ENCODE measurements at regions not wholly inside any gene's neighbourhood (a gene's known extent, or its start where the extent isn't known, plus 50 kb on each side); places are given as distances from the start of the nearest gene placed in this dataset.

DNA sequence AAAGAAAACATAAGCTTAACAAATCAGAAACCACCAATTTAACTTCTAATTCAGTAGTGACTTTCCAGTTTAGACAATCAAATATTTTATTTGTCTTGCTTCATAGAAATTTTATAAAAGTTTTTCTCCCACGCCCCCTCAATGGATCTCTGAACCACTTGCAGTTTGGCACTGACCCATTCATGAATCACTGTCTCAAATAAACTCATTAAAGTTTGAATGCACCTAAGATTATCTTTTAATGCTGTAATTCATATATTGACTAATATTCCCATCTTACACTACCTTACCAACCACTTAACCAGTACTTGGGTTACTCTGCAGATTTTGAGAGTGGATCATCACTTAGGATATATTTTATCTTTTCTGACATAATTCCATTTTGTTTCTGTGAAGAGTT lies 880.2 kb downstream of the OTOL1 start:
- DNase-seq (ENCODE audit: low read depth, low spot score): no peak
- no peaks in the 10 kb centered on the region for H3K9me3 Mint-ChIP-seq
- H3K27ac Mint-ChIP-seq (ENCODE audit: unreplicated experiment): no peak overlapping the region
- H3K4me1 Mint-ChIP-seq: no peaks in the 10 kb centered on the region
- TF ChIP-seq CTCF (conservative IDR thresholded peaks at IDR 0.05): no peak
- H3K36me3 Mint-ChIP-seq (ENCODE audit: low read depth): no peaks in the 10 kb centered on the region
- no peak overlapping the region for H3K4me3 Mint-ChIP-seq
- H3K27me3 Mint-ChIP-seq (ENCODE audit: low read depth): no peaks in the 10 kb centered on the region

- no peak for TF ChIP-seq CTCF (conservative IDR thresholded peaks at IDR 0.05)
- no peaks in the 10 kb centered on the region for H3K4me1 Mint-ChIP-seq
- no peaks in the 10 kb centered on the region for H3K36me3 Mint-ChIP-seq (ENCODE audit: low read depth)
- no peak overlapping the region for H3K4me3 Mint-ChIP-seq
- no peaks in the 10 kb centered on the region for H3K9me3 Mint-ChIP-seq
- no peak for DNase-seq (ENCODE audit: low read depth, low spot score)
- H3K27me3 Mint-ChIP-seq (ENCODE audit: low read depth): no peaks in the 10 kb centered on the region
- no peak overlapping the region for H3K27ac Mint-ChIP-seq (ENCODE audit: unreplicated experiment)
Observed at GRCh38 chr3:162377608-162378007, 881.0 kb downstream of the OTOL1 start.

DNA sequence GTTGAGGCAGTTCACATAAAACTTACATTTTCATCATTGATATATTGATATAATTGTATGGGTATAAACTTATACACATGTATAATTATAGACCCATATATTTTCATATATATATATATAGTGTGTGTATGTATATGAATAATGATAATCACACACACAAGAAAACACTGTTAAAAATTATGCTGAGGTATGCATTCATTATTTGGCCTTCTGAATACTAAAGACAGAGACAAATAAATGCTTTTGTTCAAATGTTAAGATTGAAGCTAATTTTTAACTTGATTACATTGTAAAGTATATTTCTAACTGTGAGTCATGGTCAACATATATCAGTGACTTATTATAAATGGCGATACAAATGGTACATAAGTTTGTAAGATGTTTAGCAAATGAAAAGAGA lies 888.8 kb downstream of the OTOL1 start:
- no peaks in the 10 kb centered on the region for H3K36me3 Mint-ChIP-seq (ENCODE audit: low read depth)
- DNase-seq (ENCODE audit: low read depth, low spot score): no peak
- no peak overlapping the region for H3K27ac Mint-ChIP-seq (ENCODE audit: unreplicated experiment)
- no peak for TF ChIP-seq CTCF (conservative IDR thresholded peaks at IDR 0.05)
- no peak overlapping the region for H3K4me3 Mint-ChIP-seq
- no peaks in the 10 kb centered on the region for H3K27me3 Mint-ChIP-seq (ENCODE audit: low read depth)
- H3K9me3 Mint-ChIP-seq: peaks cover 2% of the 10 kb centered on the region
- H3K4me1 Mint-ChIP-seq: no peaks in the 10 kb centered on the region

GRCh38 chr3:162390891-162391290 lies 894.3 kb downstream of the OTOL1 start:
- H3K9me3 Mint-ChIP-seq: peaks cover 4% of the 10 kb centered on the region
- H3K36me3 Mint-ChIP-seq (ENCODE audit: low read depth): peaks cover 4% of the 10 kb centered on the region
- H3K4me1 Mint-ChIP-seq: no peaks in the 10 kb centered on the region
- DNase-seq (ENCODE audit: low read depth, low spot score): no peak
- H3K27me3 Mint-ChIP-seq (ENCODE audit: low read depth): no peaks in the 10 kb centered on the region
- H3K27ac Mint-ChIP-seq (ENCODE audit: unreplicated experiment): no peak overlapping the region
- no peak overlapping the region for H3K4me3 Mint-ChIP-seq
- TF ChIP-seq CTCF (conservative IDR thresholded peaks at IDR 0.05): no peak

DNA sequence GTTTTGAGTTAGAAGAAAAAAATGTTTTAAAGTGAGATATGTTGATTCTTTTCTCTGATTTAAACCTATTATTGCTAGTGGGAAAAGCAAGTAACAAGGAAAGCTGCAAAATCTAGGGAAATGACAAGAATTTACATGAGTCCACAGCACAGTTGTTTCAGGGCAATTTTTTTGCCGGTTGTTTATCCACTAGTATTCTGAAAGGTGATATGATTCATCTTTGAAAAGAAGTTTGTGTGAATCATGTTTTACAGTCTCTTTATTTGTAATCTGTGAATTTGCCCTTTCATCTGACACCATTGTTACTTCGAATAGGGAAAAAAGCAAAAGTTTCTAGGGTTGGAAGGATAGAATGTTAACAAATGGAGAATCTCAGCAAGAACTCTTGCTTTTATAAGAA lies 894.7 kb downstream of the OTOL1 start:
- no peak for DNase-seq (ENCODE audit: low read depth, low spot score)
- H3K4me1 Mint-ChIP-seq: no peaks in the 10 kb centered on the region
- H3K9me3 Mint-ChIP-seq: peaks cover 4% of the 10 kb centered on the region
- H3K27ac Mint-ChIP-seq (ENCODE audit: unreplicated experiment): no peak overlapping the region
- no peaks in the 10 kb centered on the region for H3K27me3 Mint-ChIP-seq (ENCODE audit: low read depth)
- H3K36me3 Mint-ChIP-seq (ENCODE audit: low read depth): peaks cover 4% of the 10 kb centered on the region
- no peak overlapping the region for H3K4me3 Mint-ChIP-seq
- TF ChIP-seq CTCF (conservative IDR thresholded peaks at IDR 0.05): no peak

DNA sequence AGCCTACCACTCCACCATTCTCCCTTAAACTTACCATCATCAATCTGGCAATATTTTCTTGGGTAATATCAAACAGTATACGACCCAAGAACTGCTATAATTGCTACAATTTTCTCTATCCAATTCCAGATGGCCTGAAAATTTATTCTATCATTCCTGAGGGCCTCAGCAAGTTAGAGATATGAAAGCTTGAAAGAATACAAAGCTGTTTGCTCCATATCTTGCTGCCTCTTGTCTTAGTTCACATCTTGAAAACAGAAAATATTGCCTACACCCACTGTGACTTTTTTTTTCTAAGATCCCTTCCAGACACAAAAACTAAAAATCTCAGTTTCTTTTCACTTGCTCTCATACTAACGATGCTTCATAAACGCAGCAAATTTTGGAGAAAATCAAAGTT lies 898.9 kb downstream of the OTOL1 start:
- DNase-seq (ENCODE audit: low read depth, low spot score): no peak
- Mint-ChIP-seq H3K4me1 (no peaks in the 10 kb centered on the region), H3K4me3 (no peak overlapping the region), H3K36me3 (ENCODE audit: low read depth) (peaks cover 4% of the 10 kb centered on the region), H3K9me3 (peaks cover 4% of the 10 kb centered on the region), H3K27me3 (ENCODE audit: low read depth) (no peaks in the 10 kb centered on the region), H3K27ac (ENCODE audit: unreplicated experiment) (no peak overlapping the region)
- TF ChIP-seq CTCF (conservative IDR thresholded peaks at IDR 0.05): no peak

Data from neural crest cell (in vitro differentiated cells).